ENCODE measurements at regions not wholly inside any gene's neighbourhood (a gene's known extent, or its start where the extent isn't known, plus 50 kb on each side); places are given as distances from the start of the nearest gene placed in this dataset.

- BruUV-seq (replicated peaks): no TSS peak
- Histone ChIP-seq H3K4me2 (ENCODE audit: insufficient read depth, low read length) (no peak overlapping the region), H3K9ac (replicated peaks; ENCODE audit: extremely low read depth, insufficient read depth, low read length) (no peak overlapping the region), H3K4me1 (ENCODE audit: control insufficient read depth, extremely low read depth, insufficient read depth, low read length) (no peaks in the 10 kb centered on the region), H3K27ac (ENCODE audit: insufficient read depth, low read depth, low read length) (no peak overlapping the region), H3K27me3 (ENCODE audit: control insufficient read depth in 2 of 2, insufficient read depth in 2 of 2, low read length in 2 of 2) (no peaks in the 10 kb centered on the region), H2AFZ (ENCODE audit: low read depth, low read length) (no peak overlapping the region), H3K9me1 (replicated peaks; ENCODE audit: control insufficient read depth, extremely low read depth, insufficient read depth, low read length) (no peaks in the 10 kb centered on the region), H3K79me2 (ENCODE audit: control insufficient read depth, insufficient read depth, low read length) (no peaks in the 10 kb centered on the region), H3K4me3 (replicated peaks in 1 of 3; ENCODE audit: insufficient read depth in 1 of 3, low read depth in 1 of 3, low read length in 3 of 3) (no peak overlapping the region), H3K9me3 (replicated peaks; ENCODE audit: control insufficient read depth, insufficient read depth, low read length) (no peaks in the 10 kb centered on the region), H4K20me1 (replicated peaks; ENCODE audit: control insufficient read depth, extremely low read depth, insufficient read depth, low read length) (no peaks in the 10 kb centered on the region), H3K36me3 (ENCODE audit: control insufficient read depth in 2 of 2, extremely low read depth in 1 of 2, insufficient read depth in 2 of 2, low read length in 2 of 2) (no peaks in the 10 kb centered on the region)
- DNase-seq (ENCODE audit: low read depth, low spot score) (no peak), FAIRE-seq (no peak)
- intact Hi-C loops (cut with micrococcal nuclease) (no loop called here), dilution Hi-C loops (cut with MboI; ENCODE audit: extremely low pct_ligation_motif_present, low sequenced_read_pairs) (no loop called here)
- TF ChIP-seq MYC (IDR thresholded peaks at IDR 0.05; ENCODE audit: low read depth, low read length) (no peak), GATA2 (IDR thresholded peaks at IDR 0.05; ENCODE audit: insufficient read depth, insufficient read length, low read depth, low read length) (no peak), EZH2 (IDR thresholded peaks at IDR 0.05; ENCODE audit: borderline replicate concordance, low read depth, low read length, severe bottlenecking) (no peak)
- ChIA-PET CTCF (no interaction called here), POLR2A (no interaction called here)
These were observed 452.6 kb downstream of the SETBP1 start for GRCh38 chr18:45133276-45133675.

- Histone ChIP-seq H3K4me1 (ENCODE audit: control insufficient read depth, extremely low read depth, insufficient read depth, low read length) (no peaks in the 10 kb centered on the region), H3K27me3 (ENCODE audit: control insufficient read depth in 2 of 2, insufficient read depth in 2 of 2, low read length in 2 of 2) (no peaks in the 10 kb centered on the region), H3K9ac (replicated peaks; ENCODE audit: extremely low read depth, insufficient read depth, low read length) (no peak overlapping the region), H3K79me2 (ENCODE audit: control insufficient read depth, insufficient read depth, low read length) (no peaks in the 10 kb centered on the region), H3K4me3 (replicated peaks in 1 of 3; ENCODE audit: insufficient read depth in 1 of 3, low read depth in 1 of 3, low read length in 3 of 3) (no peak overlapping the region), H4K20me1 (replicated peaks; ENCODE audit: control insufficient read depth, extremely low read depth, insufficient read depth, low read length) (no peaks in the 10 kb centered on the region), H3K4me2 (ENCODE audit: insufficient read depth, low read length) (no peak overlapping the region), H3K27ac (ENCODE audit: insufficient read depth, low read depth, low read length) (no peak overlapping the region), H2AFZ (ENCODE audit: low read depth, low read length) (no peak overlapping the region), H3K9me3 (replicated peaks; ENCODE audit: control insufficient read depth, insufficient read depth, low read length) (no peaks in the 10 kb centered on the region), H3K36me3 (ENCODE audit: control insufficient read depth in 2 of 2, extremely low read depth in 1 of 2, insufficient read depth in 2 of 2, low read length in 2 of 2) (no peaks in the 10 kb centered on the region), H3K9me1 (replicated peaks; ENCODE audit: control insufficient read depth, extremely low read depth, insufficient read depth, low read length) (no peaks in the 10 kb centered on the region)
- TF ChIP-seq CTCF (IDR thresholded peaks at IDR 0.05; ENCODE audit: extremely low read depth in 1 of 2, insufficient read depth in 1 of 2, low read depth in 1 of 2, low read length in 2 of 2): no peak
- TF ChIP-seq FOS (IDR thresholded peaks at IDR 0.05; ENCODE audit: borderline replicate concordance, insufficient read depth, low read length): no peak
- no peak for TF ChIP-seq JUN (IDR thresholded peaks at IDR 0.05; ENCODE audit: borderline replicate concordance, insufficient read depth, insufficient read length, low read depth)
- TF ChIP-seq MAX (IDR thresholded peaks at IDR 0.05; ENCODE audit: insufficient read depth, insufficient read length): no peak
- TF ChIP-seq EZH2 (IDR thresholded peaks at IDR 0.05; ENCODE audit: borderline replicate concordance, low read depth, low read length, severe bottlenecking): no peak
- TF ChIP-seq POLR2A (IDR thresholded peaks at IDR 0.05; ENCODE audit: low read depth, low read length): no peak
- TF ChIP-seq MYC (IDR thresholded peaks at IDR 0.05; ENCODE audit: low read depth, low read length): no peak
- no peak for TF ChIP-seq GATA2 (IDR thresholded peaks at IDR 0.05; ENCODE audit: insufficient read depth, insufficient read length, low read depth, low read length)
- TF ChIP-seq POLR2AphosphoS5 (IDR thresholded peaks at IDR 0.05; ENCODE audit: insufficient read depth, low read depth, low read length): no peak
- POLR2A ChIA-PET: no interaction called here
- dilution Hi-C loops (cut with MboI; ENCODE audit: extremely low pct_ligation_motif_present, low sequenced_read_pairs) (no loop called here), intact Hi-C loops (cut with micrococcal nuclease) (no loop called here)
- BruUV-seq (replicated peaks): no TSS peak
- DNase-seq (ENCODE audit: low read depth, low spot score) (no peak), FAIRE-seq (no peak)
- CTCF ChIA-PET: no interaction called here
These were observed 455.8 kb downstream of the SETBP1 start for GRCh38 chr18:45136381-45137086.

Measured in endothelial cell of umbilical vein (primary cell).